ENCODE measurements at regions not wholly inside any gene's neighbourhood (a gene's known extent, or its start where the extent isn't known, plus 50 kb on each side); places are given as distances from the start of the nearest gene placed in this dataset.

- DNase-seq (ENCODE audit: low read depth in 3 of 3): no peak
These were observed 222.8 kb upstream of the NUDT4 start for GRCh38 chr12:93154753-93155480.

GRCh38 chr12:93156086-93156716 lies 221.5 kb upstream of the NUDT4 start:
- no peak for DNase-seq (ENCODE audit: low read depth in 3 of 3)

- no peak for DNase-seq (ENCODE audit: low read depth in 3 of 3)
These were observed 220.4 kb upstream of the NUDT4 start for GRCh38 chr12:93157279-93157678.

- no peak for DNase-seq (ENCODE audit: low read depth in 3 of 3)
These were observed 219.5 kb upstream of the NUDT4 start for GRCh38 chr12:93158065-93158843.

GRCh38 chr12:93163260-93164036 lies 214.3 kb upstream of the NUDT4 start:
- no peak for DNase-seq (ENCODE audit: low read depth in 3 of 3)

- no peak for DNase-seq (ENCODE audit: low read depth in 3 of 3)
These were observed 213.4 kb upstream of the NUDT4 start for GRCh38 chr12:93164103-93164880.

- no peak for DNase-seq (ENCODE audit: low read depth in 3 of 3)
These were observed 212.3 kb upstream of the NUDT4 start for GRCh38 chr12:93165384-93165932.

- no peak for DNase-seq (ENCODE audit: low read depth in 3 of 3)
These were observed 211.0 kb upstream of the NUDT4 start for GRCh38 chr12:93166541-93167307.

GRCh38 chr12:93167331-93167730 lies 210.4 kb upstream of the NUDT4 start:
- no peak for DNase-seq (ENCODE audit: low read depth in 3 of 3)

GRCh38 chr12:93167841-93168492 lies 209.8 kb upstream of the NUDT4 start:
- peak; percentile 8 to 31 (median 31) for DNase-seq (ENCODE audit: low read depth in 3 of 3)

- no peak for DNase-seq (ENCODE audit: low read depth in 3 of 3)
These were observed 209.0 kb upstream of the NUDT4 start for GRCh38 chr12:93168751-93169150.

- DNase-seq (ENCODE audit: low read depth in 3 of 3): no peak
These were observed 208.2 kb upstream of the NUDT4 start for GRCh38 chr12:93169536-93169935.

- no peak for DNase-seq (ENCODE audit: low read depth in 3 of 3)
These were observed 206.8 kb upstream of the NUDT4 start for GRCh38 chr12:93170928-93171327.

GRCh38 chr12:93173178-93173957 lies 204.4 kb upstream of the NUDT4 start:
- DNase-seq (ENCODE audit: low read depth in 3 of 3): no peak

- DNase-seq (ENCODE audit: low read depth in 3 of 3): no peak
These were observed 203.7 kb upstream of the NUDT4 start for GRCh38 chr12:93174048-93174447.

- DNase-seq (ENCODE audit: low read depth in 3 of 3): no peak
These were observed 203.3 kb upstream of the NUDT4 start for GRCh38 chr12:93174473-93174872.

GRCh38 chr12:93176165-93176564 lies 201.6 kb upstream of the NUDT4 start:
- no peak for DNase-seq (ENCODE audit: low read depth in 3 of 3)

- DNase-seq (ENCODE audit: low read depth in 3 of 3): no peak
These were observed 201.1 kb upstream of the NUDT4 start for GRCh38 chr12:93176610-93177126.

All from stimulated activated CD4-positive, alpha-beta T cell treated with anti-CD3 and anti-CD28 coated beads, TNF-alpha, amount 100 ng/mL, for 24 hours (primary cell).